ENCODE measurements at regions not wholly inside any gene's neighbourhood (a gene's known extent, or its start where the extent isn't known, plus 50 kb on each side); places are given as distances from the start of the nearest gene placed in this dataset.

- H3K27ac ChIP-seq (ENCODE audit: low read depth, low read length): no peak overlapping the region
- Mint-ChIP-seq H3K4me3 (no peak overlapping the region), H3K36me3 (ENCODE audit: low read depth) (no peaks in the 10 kb centered on the region), H3K4me1 (peaks cover 16% of the 10 kb centered on the region), H3K27ac (no peak overlapping the region), H3K9me3 (no peaks in the 10 kb centered on the region), H3K27me3 (ENCODE audit: insufficient read depth) (no peaks in the 10 kb centered on the region)
- H3K4me1 ChIP-seq (ENCODE audit: control insufficient read depth, insufficient read depth, low read length): peaks cover 8% of the 10 kb centered on the region
- H3K27me3 ChIP-seq (ENCODE audit: control insufficient read depth, insufficient read depth, low read length, poor library complexity, severe bottlenecking): no peaks in the 10 kb centered on the region
- TF ChIP-seq, protein P1, sequence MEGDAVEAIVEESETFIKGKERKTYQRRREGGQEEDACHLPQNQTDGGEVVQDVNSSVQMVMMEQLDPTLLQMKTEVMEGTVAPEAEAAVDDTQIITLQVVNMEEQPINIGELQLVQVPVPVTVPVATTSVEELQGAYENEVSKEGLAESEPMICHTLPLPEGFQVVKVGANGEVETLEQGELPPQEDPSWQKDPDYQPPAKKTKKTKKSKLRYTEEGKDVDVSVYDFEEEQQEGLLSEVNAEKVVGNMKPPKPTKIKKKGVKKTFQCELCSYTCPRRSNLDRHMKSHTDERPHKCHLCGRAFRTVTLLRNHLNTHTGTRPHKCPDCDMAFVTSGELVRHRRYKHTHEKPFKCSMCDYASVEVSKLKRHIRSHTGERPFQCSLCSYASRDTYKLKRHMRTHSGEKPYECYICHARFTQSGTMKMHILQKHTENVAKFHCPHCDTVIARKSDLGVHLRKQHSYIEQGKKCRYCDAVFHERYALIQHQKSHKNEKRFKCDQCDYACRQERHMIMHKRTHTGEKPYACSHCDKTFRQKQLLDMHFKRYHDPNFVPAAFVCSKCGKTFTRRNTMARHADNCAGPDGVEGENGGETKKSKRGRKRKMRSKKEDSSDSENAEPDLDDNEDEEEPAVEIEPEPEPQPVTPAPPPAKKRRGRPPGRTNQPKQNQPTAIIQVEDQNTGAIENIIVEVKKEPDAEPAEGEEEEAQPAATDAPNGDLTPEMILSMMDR (conservative IDR thresholded peaks at IDR 0.05): no peak
- no peaks in the 10 kb centered on the region for H3K36me3 ChIP-seq (ENCODE audit: control insufficient read depth, insufficient read depth, low read length)
- no peaks in the 10 kb centered on the region for H3K9me3 ChIP-seq (ENCODE audit: control insufficient read depth, low read length)
- no peak overlapping the region for H3K4me3 ChIP-seq (ENCODE audit: low read length)
- 96% methylated on average over 3 of the region's 3 CpGs; no CpG with 5 or more reads in 1 of the 2 experiments for WGBS, 2 experiments (ENCODE audit: insufficient coverage in 1 of 2, insufficient read length in 1 of 2)
- no peak overlapping the region for H3K9ac ChIP-seq (ENCODE audit: extremely low read depth, low read length, poor library complexity, severe bottlenecking)
- DNase-seq: no peak
These were observed 221.7 kb upstream of the RXFP2 start for GRCh38 chr13:31517599-31517998.

DNA sequence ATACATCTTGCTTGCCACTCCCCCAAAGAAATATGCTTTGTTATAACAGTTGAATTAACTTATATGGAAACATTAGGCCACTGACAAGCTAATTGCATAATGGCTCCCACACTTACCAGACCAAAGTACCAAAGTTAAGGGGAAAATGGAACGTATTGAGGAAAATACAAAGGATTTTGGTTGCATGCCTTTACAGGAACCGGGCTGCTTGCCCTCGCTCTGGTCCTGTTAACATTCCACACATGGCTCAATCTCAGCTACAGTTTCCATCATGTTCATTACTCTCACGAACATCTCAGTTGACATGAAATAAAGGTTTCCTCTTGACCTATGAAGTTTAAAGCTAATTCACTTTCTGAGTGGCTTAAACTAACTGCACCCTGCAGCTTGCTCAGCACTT lies 220.7 kb upstream of the RXFP2 start:
- no peaks in the 10 kb centered on the region for H3K27me3 Mint-ChIP-seq (ENCODE audit: insufficient read depth)
- Histone ChIP-seq H3K4me1 (ENCODE audit: control insufficient read depth, insufficient read depth, low read length) (peaks cover 8% of the 10 kb centered on the region), H3K9me3 (ENCODE audit: control insufficient read depth, low read length) (no peaks in the 10 kb centered on the region), H3K4me3 (ENCODE audit: low read length) (no peak overlapping the region), H3K9ac (ENCODE audit: extremely low read depth, low read length, poor library complexity, severe bottlenecking) (no peak overlapping the region), H3K36me3 (ENCODE audit: control insufficient read depth, insufficient read depth, low read length) (no peaks in the 10 kb centered on the region), H3K27me3 (ENCODE audit: control insufficient read depth, insufficient read depth, low read length, poor library complexity, severe bottlenecking) (no peaks in the 10 kb centered on the region), H3K27ac (ENCODE audit: low read depth, low read length) (no peak overlapping the region)
- H3K27ac Mint-ChIP-seq: no peak overlapping the region
- DNase-seq: no peak
- H3K4me1 Mint-ChIP-seq: peaks cover 14% of the 10 kb centered on the region
- H3K4me3 Mint-ChIP-seq: no peak overlapping the region
- TF ChIP-seq, protein P1 (conservative IDR thresholded peaks at IDR 0.05): no peak
- no peaks in the 10 kb centered on the region for H3K9me3 Mint-ChIP-seq
- 95 to 98% methylated on average over 4 of the region's 4 CpGs for WGBS, 2 experiments (ENCODE audit: insufficient coverage in 1 of 2, insufficient read length in 1 of 2)
- no peaks in the 10 kb centered on the region for H3K36me3 Mint-ChIP-seq (ENCODE audit: low read depth)

DNA sequence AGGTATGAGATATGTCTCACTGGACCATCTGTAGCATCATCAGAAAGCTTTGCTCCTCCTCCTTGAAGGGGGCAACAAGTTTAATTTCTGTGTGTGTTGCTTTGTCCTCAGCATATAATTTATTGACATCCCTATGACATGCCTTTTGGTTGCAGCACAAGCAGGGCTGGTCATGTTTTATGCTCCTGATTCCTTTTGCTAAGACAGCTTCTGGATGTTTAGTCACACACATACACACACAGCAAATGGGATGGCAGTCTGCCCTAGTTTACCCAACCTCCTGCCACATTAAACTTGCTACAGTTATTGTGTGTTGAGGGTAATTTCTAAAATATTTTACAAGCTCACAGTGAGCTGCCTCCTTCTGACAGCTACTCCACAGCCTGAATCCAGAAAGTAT lies 217.9 kb upstream of the RXFP2 start:
- H3K9me3 Mint-ChIP-seq: no peaks in the 10 kb centered on the region

More for the DNA sequence above, 217.9 kb upstream of the RXFP2 start:
- peaks cover 8% of the 10 kb centered on the region for H3K4me1 Mint-ChIP-seq
- no peak overlapping the region for H3K4me3 Mint-ChIP-seq
- Histone ChIP-seq H3K4me1 (ENCODE audit: control insufficient read depth, insufficient read depth, low read length) (peaks cover 8% of the 10 kb centered on the region), H3K4me3 (ENCODE audit: low read length) (no peak overlapping the region), H3K27ac (ENCODE audit: low read depth, low read length) (no peak overlapping the region), H3K9me3 (ENCODE audit: control insufficient read depth, low read length) (no peaks in the 10 kb centered on the region), H3K36me3 (ENCODE audit: control insufficient read depth, insufficient read depth, low read length) (no peaks in the 10 kb centered on the region), H3K9ac (ENCODE audit: extremely low read depth, low read length, poor library complexity, severe bottlenecking) (no peak overlapping the region), H3K27me3 (ENCODE audit: control insufficient read depth, insufficient read depth, low read length, poor library complexity, severe bottlenecking) (no peaks in the 10 kb centered on the region)
- H3K36me3 Mint-ChIP-seq (ENCODE audit: low read depth): no peaks in the 10 kb centered on the region
- no peak overlapping the region for H3K27ac Mint-ChIP-seq
- TF ChIP-seq, protein P1 (conservative IDR thresholded peaks at IDR 0.05): no peak
- H3K27me3 Mint-ChIP-seq (ENCODE audit: insufficient read depth): no peaks in the 10 kb centered on the region
- DNase-seq: no peak
